ENCODE measurements at regions not wholly inside any gene's neighbourhood (a gene's known extent, or its start where the extent isn't known, plus 50 kb on each side); places are given as distances from the start of the nearest gene placed in this dataset.

GRCh38 chr17:77602062-77602746 is 356.3 kb upstream of the TNRC6C start:
- FAIRE-seq, result no peak
- no peak for TF ChIP-seq POLR2A (IDR thresholded peaks at IDR 0.05; ENCODE audit: low read depth, low read length)
- no peak for DNase-seq (ENCODE audit: insufficient read length, low spot score)

- no peak for DNase-seq (ENCODE audit: insufficient read length, low spot score)
- FAIRE-seq, result no peak
- 0 out of 2 replicates have a peak, but pooled peaks have one; percentile 16 for TF ChIP-seq POLR2A (IDR thresholded peaks at IDR 0.05; ENCODE audit: low read depth, low read length)
These were observed 355.4 kb upstream of the TNRC6C start for GRCh38 chr17:77602883-77603640.

- TF ChIP-seq POLR2A (IDR thresholded peaks at IDR 0.05; ENCODE audit: low read depth, low read length), result no peak
- FAIRE-seq, result no peak
- no peak for DNase-seq (ENCODE audit: insufficient read length, low spot score)
These were observed 354.1 kb upstream of the TNRC6C start for GRCh38 chr17:77604301-77604972.

GRCh38 chr17:77604973-77605313 is 353.6 kb upstream of the TNRC6C start:
- no peak for TF ChIP-seq POLR2A (IDR thresholded peaks at IDR 0.05; ENCODE audit: low read depth, low read length)
- no peak for DNase-seq (ENCODE audit: insufficient read length, low spot score)
- FAIRE-seq, result no peak

- no peak for TF ChIP-seq POLR2A (IDR thresholded peaks at IDR 0.05; ENCODE audit: low read depth, low read length)
- DNase-seq (ENCODE audit: insufficient read length, low spot score) (no peak), FAIRE-seq (no peak)
These were observed 352.2 kb upstream of the TNRC6C start for GRCh38 chr17:77606146-77606864.

- FAIRE-seq, result no peak
These were observed 351.7 kb upstream of the TNRC6C start for GRCh38 chr17:77606865-77607210.

GRCh38 chr17:77607606-77608005 is 350.9 kb upstream of the TNRC6C start:
- DNase-seq (ENCODE audit: insufficient read length, low spot score), result no peak
- no peak for TF ChIP-seq POLR2A (IDR thresholded peaks at IDR 0.05; ENCODE audit: low read depth, low read length)
- FAIRE-seq, result no peak

More at GRCh38 chr17:77606865-77607210, 351.7 kb upstream of the TNRC6C start:
- no peak for DNase-seq (ENCODE audit: insufficient read length, low spot score)
- TF ChIP-seq POLR2A (IDR thresholded peaks at IDR 0.05; ENCODE audit: low read depth, low read length), result no peak

- no peak for TF ChIP-seq POLR2A (IDR thresholded peaks at IDR 0.05; ENCODE audit: low read depth, low read length)
- FAIRE-seq (no peak), DNase-seq (ENCODE audit: insufficient read length, low spot score) (no peak)
These were observed 350.1 kb upstream of the TNRC6C start for GRCh38 chr17:77608431-77608830.

- no peak for DNase-seq (ENCODE audit: insufficient read length, low spot score)
- FAIRE-seq, result no peak
- no peak for TF ChIP-seq POLR2A (IDR thresholded peaks at IDR 0.05; ENCODE audit: low read depth, low read length)
These were observed 348.7 kb upstream of the TNRC6C start for GRCh38 chr17:77609553-77610517.

- no peak for TF ChIP-seq POLR2A (IDR thresholded peaks at IDR 0.05; ENCODE audit: low read depth, low read length)
- no peak for FAIRE-seq
- no peak for DNase-seq (ENCODE audit: insufficient read length, low spot score)
These were observed 348.0 kb upstream of the TNRC6C start for GRCh38 chr17:77610518-77610893.

- FAIRE-seq, result no peak
- DNase-seq (ENCODE audit: insufficient read length, low spot score), result no peak
- TF ChIP-seq POLR2A (IDR thresholded peaks at IDR 0.05; ENCODE audit: low read depth, low read length), result no peak
These were observed 347.5 kb upstream of the TNRC6C start for GRCh38 chr17:77610972-77611521.

- FAIRE-seq (no peak), DNase-seq (ENCODE audit: insufficient read length, low spot score) (no peak)
- TF ChIP-seq POLR2A (IDR thresholded peaks at IDR 0.05; ENCODE audit: low read depth, low read length), result no peak
These were observed 346.6 kb upstream of the TNRC6C start for GRCh38 chr17:77611791-77612502.
